ENCODE measurements at regions not wholly inside any gene's neighbourhood (a gene's known extent, or its start where the extent isn't known, plus 50 kb on each side); places are given as distances from the start of the nearest gene placed in this dataset.
"Not testable (repeated sequence)": the region's sequence is repeated elsewhere in the genome, so short reads cannot be mapped to it uniquely, and the experiment has no call there.

- no peak overlapping the region for H3K4me3 ChIP-seq
- no peak for DNase-seq (ENCODE audit: low spot score)
- TF ChIP-seq CTCF (IDR thresholded peaks at IDR 0.05), result no peak
- H3K27ac ChIP-seq, result no peak overlapping the region
Measured at GRCh38 chr20:54745780-54746179, 270.4 kb downstream of the DOK5 start.

- DNase-seq (ENCODE audit: low spot score), result no peak
- H3K27ac ChIP-seq, result no peak overlapping the region
- H3K4me3 ChIP-seq, result no peak overlapping the region
- no peak for TF ChIP-seq CTCF (IDR thresholded peaks at IDR 0.05)
Measured at GRCh38 chr20:54744097-54744496, 268.7 kb downstream of the DOK5 start.

GRCh38 chr20:54742193-54742592 is 266.8 kb downstream of the DOK5 start:
- H3K4me3 ChIP-seq, result no peak overlapping the region
- no peak for DNase-seq (ENCODE audit: low spot score)
- no peak for TF ChIP-seq CTCF (IDR thresholded peaks at IDR 0.05)
- H3K27ac ChIP-seq, result no peak overlapping the region

- Histone ChIP-seq H3K27ac (no peak overlapping the region), H3K4me3 (no peak overlapping the region)
- no peak for TF ChIP-seq CTCF (IDR thresholded peaks at IDR 0.05)
- DNase-seq (ENCODE audit: low spot score), result no peak
Measured at GRCh38 chr20:54736421-54736820, 261.0 kb downstream of the DOK5 start.

GRCh38 chr20:54733687-54734086 is 258.3 kb downstream of the DOK5 start:
- no peak for DNase-seq (ENCODE audit: low spot score)
- Histone ChIP-seq H3K27ac (no peak overlapping the region), H3K4me3 (no peak overlapping the region)
- no peak for TF ChIP-seq CTCF (IDR thresholded peaks at IDR 0.05)

- H3K27ac ChIP-seq, result no peak overlapping the region
- DNase-seq (ENCODE audit: low spot score), result no peak
- no peak overlapping the region for H3K4me3 ChIP-seq
- TF ChIP-seq CTCF (IDR thresholded peaks at IDR 0.05), result no peak
Measured at GRCh38 chr20:54727490-54727889, 252.1 kb downstream of the DOK5 start.

GRCh38 chr20:54726687-54727300 is 251.4 kb downstream of the DOK5 start:
- Histone ChIP-seq H3K4me3 (no peak overlapping the region), H3K27ac (no peak overlapping the region)
- no peak for TF ChIP-seq CTCF (IDR thresholded peaks at IDR 0.05)
- DNase-seq (ENCODE audit: low spot score), result no peak

GRCh38 chr20:54725266-54725665 is 249.9 kb downstream of the DOK5 start:
- not testable (repeated sequence) for DNase-seq (ENCODE audit: low spot score); H3K27ac ChIP-seq; H3K4me3 ChIP-seq
